GM19035 (cell line): ENCODE measurements at regions not wholly inside any gene's neighbourhood (a gene's known extent, or its start where the extent isn't known, plus 50 kb on each side); places are given as distances from the start of the nearest gene placed in this dataset.
A peak's percentile ranks its signal among the peaks of the same experiment; 100 is the strongest.

Source experiments
- ATAC-seq: cut with Tn5 transposase; IDR thresholded peaks from one replicate; pipeline ENCODE4 v1.9.1; 2021; ENCODE audit not compliant: unreplicated experiment

DNA sequence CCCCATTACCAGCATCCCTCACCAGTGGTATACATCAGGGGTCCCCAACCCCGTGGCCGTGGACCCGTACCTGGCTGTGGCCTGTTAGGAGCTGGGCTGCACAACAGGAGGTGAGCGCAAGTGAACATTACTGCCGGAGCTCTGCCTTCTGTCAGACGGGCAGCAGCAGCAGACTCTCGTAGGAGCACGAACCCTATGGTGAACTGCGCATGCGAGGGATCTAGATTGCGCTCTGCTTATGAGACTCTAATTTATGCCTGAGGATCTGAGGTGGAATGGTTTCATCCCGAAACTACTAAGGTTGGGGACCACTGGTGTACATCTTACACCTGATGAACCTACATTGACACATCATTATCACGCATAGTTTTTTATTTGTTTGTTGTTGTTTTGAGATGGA, 52.8 kb upstream of the DHX15 start:
- ATAC-seq, result no peak

DNA sequence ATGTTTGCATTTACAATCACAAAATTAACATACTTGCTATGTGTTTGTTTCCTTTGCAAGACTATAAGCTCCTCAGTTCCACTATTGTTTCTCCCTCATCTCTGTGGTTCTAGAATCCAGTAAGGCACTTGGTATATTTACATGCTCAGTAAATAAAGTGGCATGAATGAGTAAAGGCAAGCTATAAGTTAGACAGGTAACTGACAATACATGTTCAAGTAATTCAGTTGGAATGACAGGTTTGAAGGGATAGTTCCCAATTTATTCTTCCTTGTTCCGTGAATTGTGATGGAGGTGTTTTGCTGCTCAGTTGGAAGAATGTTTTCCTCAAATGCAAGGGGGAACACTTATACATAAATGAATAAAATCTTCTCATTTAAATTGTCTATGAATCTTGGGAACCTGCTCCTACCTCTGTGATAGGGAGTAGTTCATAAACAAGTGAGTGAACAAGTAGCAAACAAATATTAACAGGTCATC, 54.1 kb upstream of the DHX15 start:
- ATAC-seq, result no peak

DNA sequence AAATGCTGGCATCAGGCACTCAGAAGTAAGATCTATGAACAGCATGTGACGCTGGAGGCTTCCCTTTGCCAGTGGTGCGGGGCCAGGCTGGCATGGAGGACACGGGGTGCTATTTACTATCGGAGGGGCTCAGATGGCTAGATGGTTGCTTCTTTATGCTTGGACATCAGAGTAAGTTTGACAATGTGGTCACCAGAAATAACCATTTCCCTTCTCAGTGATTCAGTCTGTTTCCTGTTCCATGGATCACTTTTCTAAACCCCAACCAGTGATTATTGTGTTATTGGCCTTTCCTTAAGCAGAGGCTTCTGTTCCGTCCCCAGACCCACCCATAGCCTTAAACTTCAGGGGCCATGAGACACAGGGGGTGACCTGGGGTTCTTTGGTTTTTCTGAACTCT, 55.4 kb upstream of the DHX15 start:
- no peak for ATAC-seq

DNA sequence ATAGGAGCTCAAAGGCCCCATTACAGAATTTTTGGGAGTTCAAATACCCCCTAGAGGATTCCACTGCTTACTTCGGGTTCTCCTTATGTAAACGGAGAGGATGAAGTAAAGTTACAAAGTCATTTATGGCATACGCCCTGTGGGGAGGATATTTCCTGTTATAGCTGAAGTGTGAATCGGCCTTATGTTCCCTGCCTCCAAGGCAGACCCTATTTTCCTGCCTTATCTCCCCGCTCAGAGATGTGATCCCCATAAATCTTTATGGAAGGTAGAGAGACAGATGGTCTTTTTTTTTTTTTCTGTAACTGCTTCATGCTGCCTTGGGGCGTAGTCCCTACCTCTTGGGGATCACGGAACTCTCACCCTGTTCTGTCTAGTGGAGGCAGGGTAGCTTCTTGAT, 56.0 kb upstream of the DHX15 start:
- no peak for ATAC-seq

DNA sequence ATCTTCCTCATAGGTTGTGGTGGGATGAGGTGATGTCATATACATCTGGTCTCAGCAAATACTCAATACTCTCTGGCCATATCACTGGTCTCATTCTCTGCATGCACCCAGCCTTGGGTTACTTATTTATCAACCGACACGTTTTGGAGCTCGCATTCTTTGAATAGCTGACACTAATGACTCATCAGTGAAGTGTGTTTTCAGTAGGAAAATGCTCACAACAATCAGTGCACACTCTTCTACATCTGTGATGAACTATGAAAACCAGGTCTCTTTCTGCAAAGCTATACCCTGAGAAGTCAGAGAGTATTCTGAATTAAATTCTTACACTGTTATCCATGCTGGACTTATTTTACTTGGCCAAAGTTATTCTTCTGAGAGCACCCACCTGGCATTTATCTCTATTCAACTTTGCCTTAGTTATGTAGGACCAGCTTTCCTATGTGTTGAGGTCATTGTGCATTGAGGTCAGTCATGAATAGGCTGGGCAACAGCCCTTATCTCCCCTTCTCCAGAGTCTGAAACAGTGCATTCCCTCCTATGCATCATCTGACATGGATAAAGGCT, 58.7 kb upstream of the DHX15 start:
- no peak for ATAC-seq

DNA sequence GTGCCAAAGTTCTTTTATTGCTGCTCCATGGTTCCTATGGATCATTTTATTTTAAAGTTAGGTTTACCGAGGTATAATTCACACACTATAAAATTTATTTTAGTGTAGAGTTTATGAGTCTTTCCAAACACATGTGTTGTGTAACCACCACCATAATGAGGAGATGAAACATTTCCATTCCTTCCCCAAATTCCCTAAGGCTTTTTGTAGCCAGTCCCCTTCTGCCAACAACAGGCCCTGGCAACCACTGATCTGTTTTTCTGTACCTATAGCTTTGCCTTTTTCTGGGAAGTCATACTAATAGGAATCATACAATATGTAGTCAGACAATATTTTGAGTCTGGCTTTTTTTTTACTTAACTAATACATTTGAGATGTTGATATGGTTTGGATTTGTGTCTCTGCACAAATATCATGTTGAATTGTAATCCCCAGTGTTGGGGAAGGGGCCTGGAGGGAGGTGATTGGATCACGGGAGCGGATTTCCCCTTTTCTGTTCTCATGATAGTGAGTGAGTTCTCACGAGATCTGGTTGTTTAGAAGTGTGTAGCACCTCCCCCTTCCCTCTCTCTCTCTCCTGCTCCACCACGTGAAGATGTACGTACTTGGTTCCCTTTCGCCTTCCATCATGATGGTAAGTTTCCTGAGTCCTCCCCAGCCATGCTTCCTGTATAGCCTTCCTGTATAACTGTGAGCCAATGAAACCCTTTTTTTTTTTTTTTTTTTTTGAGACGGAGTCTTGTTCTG, 59.6 kb upstream of the DHX15 start:
- no peak for ATAC-seq

DNA sequence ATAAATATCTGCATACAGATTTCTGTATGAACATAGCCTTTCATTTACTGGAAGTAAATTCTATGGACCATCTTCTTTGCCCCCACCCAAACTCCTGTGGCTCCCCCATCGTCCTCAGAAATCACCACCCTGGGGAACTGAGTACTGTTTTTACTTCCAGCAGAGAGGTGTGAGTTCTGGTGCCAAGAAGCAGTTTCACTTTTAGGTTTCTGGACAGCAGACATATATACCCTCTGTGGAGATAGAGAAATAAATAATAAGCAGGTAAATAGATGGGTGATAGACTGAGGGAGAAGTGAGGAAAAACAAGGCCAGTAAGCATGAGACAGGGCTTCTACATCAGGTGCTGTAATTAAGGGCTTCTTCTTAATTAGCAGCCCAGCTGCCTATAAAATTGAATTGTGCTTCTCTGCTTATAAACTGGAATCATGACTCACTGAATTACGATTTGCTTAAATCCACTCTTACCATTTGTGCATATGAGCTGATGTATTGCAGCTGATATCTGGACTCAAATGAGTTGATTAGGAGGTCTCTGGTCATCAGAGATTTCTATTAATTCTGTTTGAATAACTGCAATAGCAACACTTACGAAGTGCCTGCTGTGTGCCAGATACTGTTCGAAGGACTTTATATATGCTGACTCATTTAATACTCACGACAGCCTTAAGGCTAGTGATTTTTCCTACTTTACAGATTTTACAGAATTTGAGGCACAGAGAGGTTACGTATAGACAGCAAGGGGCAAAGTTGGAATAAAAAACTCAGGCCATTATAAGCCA, 60.8 kb upstream of the DHX15 start:
- no peak for ATAC-seq

DNA sequence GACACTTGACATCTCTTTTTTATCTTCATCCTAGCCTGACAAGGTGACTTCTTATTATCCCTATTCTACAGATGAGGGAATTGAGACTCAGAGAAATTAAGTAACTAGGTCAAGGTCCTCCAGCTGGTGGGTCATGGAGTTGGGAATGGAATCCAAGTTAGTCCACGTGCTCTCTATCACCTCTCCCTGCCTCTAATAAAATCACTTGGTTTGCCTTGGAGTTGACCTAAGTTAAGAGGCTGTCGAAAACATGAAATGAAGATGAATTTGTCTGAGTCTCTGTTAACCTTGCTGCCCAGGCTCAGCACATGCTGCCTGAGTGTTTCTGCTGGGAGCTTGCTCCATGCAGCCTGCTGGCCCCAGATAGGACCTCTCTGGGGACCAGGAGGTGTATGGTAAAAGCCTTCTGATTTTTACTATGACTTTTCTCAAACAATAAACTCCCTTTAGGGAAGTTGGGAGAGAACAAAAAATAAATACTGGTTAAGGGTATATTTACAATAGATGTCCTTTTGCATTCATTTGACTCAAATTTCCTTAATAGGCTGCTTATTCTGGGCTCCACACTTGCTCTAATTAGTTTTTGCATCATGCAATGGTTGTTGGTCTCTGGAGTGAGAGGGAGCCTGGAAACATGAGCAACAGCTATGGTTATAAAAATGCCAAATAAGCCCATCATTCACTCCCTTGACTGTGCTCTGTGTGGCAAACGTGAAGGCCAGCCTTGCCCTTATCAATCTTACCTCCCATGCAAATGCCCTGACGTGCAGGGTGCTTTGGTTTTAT, 61.6 kb upstream of the DHX15 start:
- no peak for ATAC-seq

DNA sequence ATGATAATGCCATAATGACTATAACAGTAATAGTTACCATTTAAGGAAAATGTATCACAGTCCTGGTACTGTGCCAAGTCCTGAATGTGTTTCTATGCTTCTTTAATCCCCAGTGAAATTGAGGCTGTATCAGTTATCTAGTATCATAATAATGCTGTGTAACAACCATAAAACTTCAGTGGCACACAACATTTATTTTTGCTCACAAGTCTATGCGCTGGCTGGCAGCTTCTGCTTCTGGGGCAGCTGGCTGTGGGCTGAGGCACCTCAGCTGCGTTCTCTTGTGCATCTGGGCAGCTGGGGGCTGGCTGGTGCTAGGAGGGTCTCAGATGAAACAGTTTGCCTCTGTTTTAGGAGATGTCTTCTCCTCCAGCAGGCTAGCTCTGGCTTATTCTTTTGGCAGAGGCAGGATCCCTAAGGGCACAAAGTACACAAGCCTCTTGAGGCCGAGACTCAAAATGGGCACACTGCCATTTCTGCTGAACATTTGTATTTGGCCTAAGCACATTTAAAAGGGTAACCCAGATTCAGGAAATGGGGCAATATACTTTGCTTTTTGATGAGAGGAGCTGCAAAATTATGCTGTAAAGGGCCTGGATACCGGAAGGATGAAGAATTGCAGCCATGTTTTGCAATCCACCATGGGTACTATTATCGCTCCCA, 62.6 kb upstream of the DHX15 start:
- no peak for ATAC-seq

DNA sequence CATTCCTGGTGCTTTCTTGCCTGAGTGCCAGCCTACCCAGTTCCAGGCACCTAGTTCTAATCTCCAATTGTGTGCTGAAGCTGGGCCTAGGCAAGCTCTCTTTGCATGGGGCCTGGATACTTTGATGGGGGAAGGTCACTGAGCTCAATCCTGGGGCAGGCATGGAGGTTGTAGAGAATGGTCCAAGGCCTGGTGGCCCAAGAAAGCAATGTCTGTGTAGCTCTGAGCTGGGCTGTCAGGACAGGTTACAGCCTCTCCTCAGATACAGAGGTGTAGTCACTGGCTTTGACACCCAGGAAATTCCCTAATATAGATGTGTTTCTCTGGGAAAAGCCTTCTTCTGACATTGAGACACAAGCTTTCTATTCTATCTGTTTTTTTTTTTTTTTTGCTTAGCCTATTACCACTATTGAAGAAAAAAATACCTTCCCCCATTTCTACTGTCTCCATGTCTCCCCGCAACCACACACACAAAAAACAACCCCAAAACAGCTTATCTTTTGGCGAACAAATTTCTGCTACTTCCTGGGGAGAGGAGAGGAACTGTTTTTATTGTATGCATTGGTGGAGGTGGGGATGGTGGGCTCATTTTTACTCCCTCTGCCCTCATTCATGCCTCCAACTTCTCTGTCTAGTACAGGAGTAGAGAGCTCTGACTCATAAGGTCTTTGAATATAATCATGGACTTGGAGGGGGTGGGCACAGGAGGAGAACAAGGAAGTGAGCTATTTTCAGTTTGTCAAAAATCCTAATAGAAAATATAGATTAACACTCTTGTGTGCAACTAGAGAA, 66.7 kb upstream of the DHX15 start:
- no peak for ATAC-seq

DNA sequence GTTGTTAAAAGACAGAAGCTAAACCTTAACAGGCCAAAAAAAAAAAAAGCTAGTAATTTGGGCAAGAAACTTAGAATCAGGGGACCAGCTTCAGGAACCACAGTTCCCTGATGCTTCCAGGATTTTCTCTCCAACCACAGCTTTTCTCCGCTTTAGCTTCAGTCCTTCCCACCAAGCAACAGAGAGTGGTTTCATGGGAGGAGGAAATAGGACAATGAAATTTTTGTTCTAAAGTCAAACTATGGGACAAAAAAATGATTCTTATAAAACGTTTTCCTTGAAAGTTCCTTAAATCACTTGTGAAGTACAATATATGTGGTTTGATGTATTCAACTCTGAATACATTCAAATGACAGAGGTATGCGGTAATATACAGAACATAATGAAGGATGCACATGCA, 71.0 kb upstream of the DHX15 start:
- ATAC-seq, result no peak

DNA sequence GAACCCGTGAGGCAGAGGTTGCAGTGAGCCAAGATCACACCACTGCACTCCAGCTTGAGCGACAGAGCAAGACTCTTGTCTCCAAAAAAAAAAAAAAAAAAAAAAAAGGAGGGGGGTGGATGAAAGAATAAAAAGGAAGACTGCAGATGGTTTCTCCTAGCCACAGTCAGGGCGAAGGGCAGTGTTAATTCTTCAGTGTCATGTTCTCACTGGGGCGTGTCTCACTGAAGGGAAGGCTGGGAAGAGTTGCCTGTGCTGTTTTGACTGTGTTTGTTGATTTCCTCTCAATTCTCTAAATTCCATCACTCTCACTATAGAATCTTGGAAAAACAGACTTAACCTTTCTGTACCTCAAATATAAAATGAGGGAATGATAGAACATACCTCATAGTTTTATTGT, 71.6 kb upstream of the DHX15 start:
- no peak for ATAC-seq

DNA sequence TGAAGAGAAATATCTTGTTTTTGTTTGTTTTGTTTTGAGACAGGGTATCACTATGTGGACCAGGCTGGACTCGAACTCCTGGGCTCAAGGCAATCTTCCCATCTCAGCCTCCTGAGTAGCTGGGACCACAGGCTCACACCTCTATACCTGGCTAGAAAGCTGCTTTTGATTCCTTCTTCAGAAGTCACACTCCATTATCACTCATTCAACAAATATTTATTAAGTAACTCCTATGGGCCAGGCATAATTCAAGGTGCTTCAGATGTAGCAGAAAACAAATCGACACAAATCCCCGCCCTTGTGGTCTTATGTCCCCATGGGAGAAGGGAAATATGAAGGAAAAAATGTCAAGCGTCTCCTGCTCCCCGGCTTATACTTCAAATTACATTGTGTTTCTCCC, 72.6 kb upstream of the DHX15 start:
- no peak for ATAC-seq

DNA sequence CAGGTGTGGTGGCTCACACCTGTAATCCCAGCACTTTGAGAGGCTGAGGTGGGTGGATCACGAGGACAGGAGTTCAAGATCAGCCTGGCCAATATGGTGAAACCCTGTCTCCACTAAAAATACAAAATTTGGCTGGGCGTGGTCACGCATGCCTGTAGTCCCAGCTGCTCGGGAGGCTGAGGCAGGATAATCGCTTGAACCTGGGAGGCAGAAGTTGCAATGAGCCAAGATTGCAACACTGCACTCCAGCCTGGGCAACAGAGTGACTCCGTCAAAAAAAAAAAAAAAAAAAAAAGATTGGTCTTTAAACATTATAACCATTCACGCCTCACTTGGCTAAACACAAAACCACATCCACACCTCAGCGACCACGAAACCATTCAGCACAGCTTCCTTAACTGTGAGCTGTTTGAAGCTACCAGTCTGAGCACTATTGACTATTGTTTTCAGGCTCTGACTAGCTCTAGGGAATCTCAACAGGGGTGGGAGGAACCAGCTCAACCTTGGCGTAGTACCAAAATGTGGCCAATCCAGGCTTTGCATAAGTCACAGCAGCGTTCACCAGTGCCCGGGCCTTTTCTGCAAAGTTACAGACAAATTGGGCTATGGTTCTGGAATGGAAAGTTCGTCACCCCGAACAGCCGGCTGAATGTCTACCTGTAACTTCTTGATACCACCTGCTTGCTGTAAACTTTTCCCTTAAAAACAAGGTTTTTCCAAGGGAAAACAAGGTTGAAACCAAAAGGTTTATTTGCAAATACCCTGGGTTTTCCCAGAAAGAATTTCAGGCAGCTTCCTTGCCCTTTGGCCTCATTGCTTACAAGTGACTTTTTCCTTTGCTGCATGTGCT, 73.6 kb upstream of the DHX15 start:
- peak; percentile 92 for ATAC-seq

DNA sequence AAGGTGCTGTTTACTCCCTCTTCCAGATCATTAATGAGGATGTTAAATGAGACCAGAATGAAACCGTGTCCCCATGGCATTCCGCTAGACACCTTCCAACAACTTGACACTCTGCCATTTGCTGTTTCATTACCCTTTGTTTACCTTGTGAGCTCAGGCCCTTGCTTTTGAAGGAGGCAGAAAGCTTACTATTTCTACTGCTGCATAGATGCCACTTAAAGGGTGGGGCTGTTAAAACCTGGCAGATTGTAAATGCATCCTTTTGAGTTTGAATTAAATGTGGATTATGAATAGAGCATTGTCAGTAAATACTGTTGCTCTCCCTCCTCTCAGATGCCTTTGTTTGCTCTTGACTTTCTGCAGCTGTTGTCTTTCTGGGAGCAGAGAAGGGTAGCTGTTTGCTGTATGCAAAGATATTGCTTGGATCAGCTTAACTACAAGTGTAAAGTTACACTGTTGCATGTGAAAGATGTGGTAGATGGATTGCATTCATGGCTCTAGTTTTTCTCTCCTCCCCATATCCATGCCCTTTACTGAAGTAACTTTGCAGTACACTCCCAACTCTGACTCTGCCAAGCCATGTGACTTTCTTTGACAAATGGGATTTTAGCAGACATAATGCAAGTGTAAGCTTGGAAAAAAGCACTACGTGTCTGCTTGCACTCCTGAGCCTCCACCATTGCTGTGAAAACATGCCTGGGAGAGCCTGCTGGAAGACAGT, 75.0 kb upstream of the DHX15 start:
- no peak for ATAC-seq

DNA sequence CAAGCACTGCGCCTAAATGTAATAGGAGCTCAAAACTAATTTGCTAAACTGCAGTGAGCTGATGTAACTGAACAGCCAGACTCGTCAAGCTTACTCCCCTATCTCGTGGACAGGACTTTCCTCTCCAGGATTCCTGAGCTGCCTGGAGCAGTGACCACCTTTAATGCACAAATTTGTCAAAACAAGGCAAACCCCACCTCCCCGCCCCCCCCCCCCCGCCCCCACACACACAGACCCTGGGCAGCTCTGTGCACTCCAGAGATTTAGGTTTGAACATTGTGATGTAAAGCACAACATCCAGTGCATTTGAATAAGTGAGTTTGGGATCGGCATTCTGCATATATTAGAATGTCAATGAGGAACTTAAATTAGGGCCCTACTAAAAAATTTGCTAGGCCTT, 77.7 kb upstream of the DHX15 start:
- ATAC-seq, result no peak

DNA sequence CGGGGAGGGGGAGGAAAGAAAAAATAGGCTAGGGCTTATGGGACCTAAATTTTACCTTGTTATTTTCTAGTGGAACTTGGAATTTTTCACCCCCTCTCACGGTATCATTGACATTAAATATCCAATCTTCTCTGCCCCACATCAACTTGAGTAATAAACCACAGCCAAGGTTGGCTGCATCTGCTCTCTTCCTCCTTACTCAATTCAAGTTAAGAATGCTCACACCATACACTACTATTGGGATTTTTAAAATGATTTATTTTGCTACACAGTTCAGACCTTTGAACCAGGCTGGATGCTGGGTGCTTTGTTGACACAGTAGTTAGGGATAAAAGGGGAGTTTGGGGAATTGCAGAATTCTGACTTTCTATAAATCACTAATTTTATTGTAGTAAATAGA, 78.2 kb upstream of the DHX15 start:
- ATAC-seq, result no peak

DNA sequence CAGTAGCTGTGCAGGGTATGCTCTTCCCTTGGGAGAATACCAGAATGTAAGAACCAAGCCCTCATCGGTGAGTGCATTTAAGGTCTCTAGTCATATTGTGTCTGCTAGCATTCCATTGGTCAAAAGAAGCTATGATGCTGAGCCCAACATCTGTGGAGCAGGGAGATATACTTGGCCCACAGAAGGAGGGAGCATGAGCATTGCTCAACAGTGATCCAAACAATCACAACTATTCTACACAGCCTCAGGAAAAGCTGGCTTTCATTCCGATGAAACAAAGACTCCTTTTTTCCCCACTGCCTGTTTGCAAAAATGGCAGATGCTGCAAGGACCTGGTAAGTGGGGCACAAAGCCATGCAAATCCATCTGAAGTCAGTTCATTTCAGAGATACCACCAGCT, 80.6 kb upstream of the DHX15 start:
- ATAC-seq, result no peak

DNA sequence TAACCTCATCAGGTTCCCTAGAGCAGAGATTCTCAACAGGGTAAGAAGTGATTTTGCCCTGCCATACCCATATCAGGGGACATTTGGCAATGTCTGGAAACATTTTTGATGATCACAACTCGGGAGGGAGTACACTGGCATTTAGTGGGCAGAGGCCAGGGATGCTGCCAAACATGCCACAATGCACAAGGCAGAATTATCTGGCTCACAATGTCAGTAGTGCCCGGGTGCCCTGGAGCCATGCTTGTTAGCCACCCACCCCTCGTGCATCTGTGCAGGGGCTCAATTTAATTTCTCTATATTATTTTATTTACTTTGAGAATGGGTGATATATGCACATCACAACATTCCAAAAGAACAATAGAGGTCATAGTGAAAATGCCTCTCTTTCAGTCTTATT, 82.0 kb upstream of the DHX15 start:
- ATAC-seq, result no peak
